GM18858 (cell line): ENCODE measurements at regions not wholly inside any gene's neighbourhood (a gene's known extent, or its start where the extent isn't known, plus 50 kb on each side); places are given as distances from the start of the nearest gene placed in this dataset.

Experiments used
- ATAC-seq: cut with Tn5 transposase; IDR thresholded peaks from one replicate; pipeline ENCODE4 v1.9.1; 2021; ENCODE audit not compliant: unreplicated experiment

GRCh38 chr3:82311901-82312300 is 550.5 kb upstream of the GBE1 start:
- no peak for ATAC-seq

GRCh38 chr3:82308755-82309154 is 547.3 kb upstream of the GBE1 start:
- no peak for ATAC-seq

GRCh38 chr3:82306189-82306588 is 544.7 kb upstream of the GBE1 start:
- ATAC-seq, result no peak

DNA sequence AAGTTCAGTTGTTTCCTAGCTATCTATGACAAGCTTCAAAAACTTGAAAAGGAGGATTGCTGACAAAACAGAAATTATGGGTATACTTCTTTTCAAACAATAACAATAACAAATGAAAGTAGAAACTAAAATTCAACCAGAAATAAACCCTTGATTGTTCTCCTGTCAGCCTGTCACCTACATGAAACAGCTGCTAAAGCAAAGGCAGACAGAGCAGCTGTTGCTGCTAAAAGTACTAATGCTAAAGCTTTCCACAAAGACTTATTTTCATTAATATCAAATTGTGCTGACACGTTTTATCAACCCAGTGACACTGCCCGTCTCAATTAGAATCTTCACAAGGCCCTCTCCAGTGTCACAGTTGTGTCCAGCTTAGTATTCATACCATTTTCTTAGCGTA is 533.2 kb upstream of the GBE1 start:
- peak; percentile 27 for ATAC-seq

DNA sequence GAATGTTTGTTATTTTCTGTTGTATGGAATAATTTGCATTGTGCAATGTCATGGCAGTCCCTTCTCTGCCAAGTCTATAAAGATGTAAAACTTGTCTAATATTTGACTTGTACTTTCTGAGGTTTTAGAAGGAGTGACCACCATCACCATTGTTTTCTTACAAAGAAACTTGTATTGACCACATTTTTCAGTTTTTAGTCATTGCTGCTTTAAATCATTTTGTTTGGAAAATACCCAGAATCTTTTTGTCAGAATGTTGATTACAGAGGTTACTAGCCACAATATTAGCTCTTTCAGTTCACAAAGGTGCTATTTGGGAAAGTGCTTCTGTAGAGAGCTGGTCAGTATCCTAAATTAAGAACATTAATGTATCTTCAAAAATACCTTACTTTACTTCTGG is 532.4 kb upstream of the GBE1 start:
- ATAC-seq, result peak; percentile 84

- no peak for ATAC-seq
These were observed 532.0 kb upstream of the GBE1 start for GRCh38 chr3:82293435-82293834.

GRCh38 chr3:82287562-82287961 is 526.1 kb upstream of the GBE1 start:
- ATAC-seq, result no peak

GRCh38 chr3:82281205-82281604 is 519.8 kb upstream of the GBE1 start:
- ATAC-seq, result no peak

GRCh38 chr3:82276992-82277391 is 515.5 kb upstream of the GBE1 start:
- ATAC-seq, result no peak

DNA sequence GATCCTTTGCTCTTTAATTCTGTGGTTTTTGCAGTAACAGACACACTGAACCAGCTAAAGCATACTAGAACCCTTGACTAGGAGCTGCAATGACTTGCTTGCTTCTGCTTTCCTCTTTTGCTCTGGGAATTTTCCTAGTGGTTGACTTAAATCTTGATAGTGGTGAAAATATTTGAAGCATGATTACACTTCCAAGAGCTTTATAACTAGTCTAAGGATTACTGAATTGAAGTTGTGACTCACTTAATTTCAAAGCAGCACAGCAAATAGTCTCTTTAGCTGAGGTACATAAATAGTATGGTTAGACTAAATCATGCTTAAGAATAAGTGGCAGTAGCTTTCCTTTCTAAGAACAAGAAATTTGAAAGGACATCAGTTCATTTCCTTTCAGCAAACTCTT is 513.5 kb upstream of the GBE1 start:
- no peak for ATAC-seq

GRCh38 chr3:82265747-82266146 is 504.3 kb upstream of the GBE1 start:
- ATAC-seq, result no peak

DNA sequence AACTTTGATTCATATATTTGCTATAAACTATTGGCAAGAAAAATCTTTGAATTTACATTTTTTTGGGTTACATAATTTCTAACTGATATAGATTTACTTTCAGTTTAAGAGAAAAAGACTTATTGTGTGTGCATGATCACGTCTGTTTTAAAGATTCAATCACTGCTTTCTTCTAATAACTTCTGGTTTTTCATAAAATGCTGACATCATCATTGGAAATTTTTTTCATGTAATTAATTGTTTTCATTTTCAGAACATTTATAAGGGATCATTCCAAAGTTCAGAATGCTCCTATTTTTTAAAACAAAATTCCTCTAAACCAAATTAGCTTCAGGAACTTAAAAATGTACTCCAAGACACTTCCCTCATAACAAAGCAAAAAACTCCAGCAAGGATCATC is 500.7 kb upstream of the GBE1 start:
- ATAC-seq, result no peak

- ATAC-seq, result no peak
These were observed 500.2 kb upstream of the GBE1 start for GRCh38 chr3:82261637-82262036.

GRCh38 chr3:82261013-82261412 is 499.6 kb upstream of the GBE1 start:
- ATAC-seq, result no peak

GRCh38 chr3:82259994-82260393 is 498.5 kb upstream of the GBE1 start:
- no peak for ATAC-seq

DNA sequence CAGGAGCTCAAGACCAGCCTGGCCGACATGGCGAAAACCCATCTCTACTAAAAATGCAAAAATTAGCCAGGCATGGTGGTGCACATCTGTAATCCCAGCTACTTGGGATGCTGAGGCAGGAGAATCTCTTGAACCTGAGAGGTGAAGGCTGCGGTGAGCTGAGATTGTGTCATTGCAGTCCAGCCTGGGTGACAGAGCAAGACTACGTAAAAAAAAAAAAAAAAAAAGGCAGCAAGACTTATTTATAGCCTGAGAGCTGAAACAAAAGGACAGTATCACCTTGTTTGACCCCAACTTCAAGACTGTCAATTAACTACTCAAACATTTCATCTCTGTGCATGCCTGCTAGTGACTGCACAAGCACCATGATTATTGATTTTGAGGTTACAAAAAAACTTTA is 478.9 kb upstream of the GBE1 start:
- ATAC-seq, result no peak

DNA sequence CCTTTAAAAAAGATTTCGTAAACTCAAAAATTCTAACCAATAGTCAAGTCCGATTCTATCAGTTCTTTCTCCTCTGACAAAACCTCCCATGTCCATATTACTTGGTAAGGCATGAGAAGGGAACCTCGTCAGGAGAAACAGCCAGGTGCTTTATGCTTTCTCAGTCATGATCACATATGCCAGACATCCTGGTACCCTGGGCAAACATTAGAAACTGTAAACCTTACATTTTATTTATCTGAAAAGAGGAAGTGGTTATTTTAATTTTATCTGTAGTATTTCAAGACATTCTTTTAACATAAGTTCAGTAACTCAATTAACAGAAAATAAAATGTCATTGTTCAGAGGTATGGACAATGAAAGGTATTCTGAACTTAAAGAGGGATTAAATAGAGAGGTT is 474.8 kb upstream of the GBE1 start:
- ATAC-seq, result no peak

DNA sequence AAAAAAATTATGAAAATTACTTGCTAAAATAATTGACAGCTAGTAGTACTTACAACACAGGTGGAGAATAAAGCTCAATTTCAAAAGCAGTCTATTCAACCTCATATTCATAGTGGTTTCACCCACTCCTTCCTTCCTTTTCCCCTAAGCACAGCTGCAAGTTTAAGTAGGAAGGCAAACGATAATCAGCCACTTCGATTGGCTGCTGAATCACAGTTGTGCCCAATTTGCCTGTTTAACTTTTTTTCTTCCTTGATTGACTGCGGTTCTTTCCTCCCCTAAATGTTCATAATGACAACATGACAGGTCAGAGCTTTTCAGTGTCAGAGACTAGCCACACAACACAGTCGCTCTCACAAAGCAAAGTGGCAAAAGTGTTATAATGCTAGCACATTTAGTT is 468.0 kb upstream of the GBE1 start:
- peak; percentile 97 for ATAC-seq

DNA sequence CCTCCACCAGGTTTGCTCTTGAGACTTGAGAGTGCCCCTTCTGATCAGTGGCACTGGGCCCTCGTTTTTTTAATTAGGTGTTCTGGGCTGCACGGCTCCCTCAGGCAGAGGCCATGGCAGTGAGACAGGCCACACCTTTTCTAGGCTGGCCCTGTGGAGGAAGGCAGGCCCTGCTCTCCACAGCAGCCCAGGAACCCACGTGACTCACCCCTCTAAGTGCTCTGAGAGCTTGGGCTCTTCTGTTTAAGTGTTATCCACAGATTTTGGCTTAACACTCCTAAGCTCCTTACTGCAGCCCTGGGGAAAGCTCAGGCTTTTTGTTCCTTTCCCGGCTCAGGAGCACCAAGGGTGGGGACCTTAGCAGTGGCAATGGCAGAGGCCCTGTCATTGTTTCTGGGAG is 463.2 kb upstream of the GBE1 start:
- ATAC-seq, result no peak

DNA sequence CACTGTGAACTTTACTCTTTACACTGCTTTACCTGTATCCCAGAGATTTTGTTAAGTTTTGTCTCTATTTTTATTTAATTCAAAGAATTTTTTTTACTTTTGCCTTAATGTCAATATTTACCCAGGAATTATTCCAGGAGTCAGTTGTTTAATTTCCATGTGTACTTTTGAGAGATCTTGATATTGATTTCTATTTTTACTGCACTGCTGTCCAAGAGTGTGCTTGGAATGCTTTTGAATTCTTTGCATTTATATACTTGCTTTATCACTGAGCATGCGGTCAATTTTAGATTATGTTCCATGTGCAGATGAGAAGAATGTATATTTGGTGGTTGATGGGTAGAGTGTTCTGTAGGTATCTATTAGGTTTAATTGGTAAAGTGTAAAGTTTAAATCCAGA is 461.0 kb upstream of the GBE1 start:
- ATAC-seq, result no peak

GRCh38 chr3:82217571-82217970 is 456.1 kb upstream of the GBE1 start:
- no peak for ATAC-seq

DNA sequence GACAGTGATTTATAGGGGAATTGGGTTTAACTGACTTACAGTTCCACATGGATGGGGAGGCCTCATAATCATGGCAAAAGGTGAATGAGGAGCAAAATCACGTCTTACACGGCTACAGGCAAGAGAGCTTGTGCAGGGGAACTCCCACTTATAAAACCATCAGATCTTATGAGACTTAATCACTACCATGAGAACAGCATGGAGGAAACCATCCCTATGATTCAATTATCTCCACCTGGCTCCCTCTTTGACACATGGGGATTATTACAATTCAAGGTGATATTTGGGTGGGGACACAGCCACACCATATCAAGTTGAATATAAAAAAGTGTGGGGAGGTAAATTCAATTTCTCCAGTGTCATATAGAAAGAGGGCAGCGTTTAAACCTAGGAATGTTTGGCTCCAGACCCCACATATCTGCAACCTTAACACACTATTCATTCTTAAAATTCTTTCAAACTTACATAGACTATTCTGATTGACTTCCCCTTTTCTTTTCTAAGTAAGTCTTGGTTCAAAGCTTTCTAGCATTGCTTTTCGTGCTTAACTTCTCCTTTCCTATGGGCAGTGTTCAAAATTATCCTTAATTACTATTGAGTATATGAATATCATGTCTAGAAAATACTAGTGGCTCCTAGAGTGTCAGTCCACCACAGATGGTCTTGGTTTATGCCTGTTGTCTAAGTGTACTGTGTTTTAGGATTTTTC is 446.7 kb upstream of the GBE1 start:
- ATAC-seq, result no peak

DNA sequence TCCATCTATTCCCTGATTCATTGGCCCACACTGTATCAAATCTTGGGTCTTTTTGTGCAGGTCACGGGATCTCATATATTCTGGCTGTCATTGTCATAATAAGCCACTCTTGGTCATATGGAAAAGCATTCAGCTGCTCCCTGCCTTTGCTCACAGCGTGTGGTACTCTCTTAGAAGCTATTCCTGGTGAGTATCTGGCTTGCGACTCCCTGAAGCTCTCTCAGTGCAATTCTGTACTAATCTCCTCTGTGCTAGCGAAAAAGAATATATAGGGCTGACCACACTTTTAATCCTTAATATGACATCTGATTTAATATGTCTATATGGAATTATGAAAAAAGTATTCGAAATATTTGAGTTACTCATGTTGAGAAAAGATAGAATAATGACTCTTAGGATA is 440.8 kb upstream of the GBE1 start:
- ATAC-seq, result no peak
